Erythroblast (primary cell): ENCODE measurements at regions not wholly inside any gene's neighbourhood (a gene's known extent, or its start where the extent isn't known, plus 50 kb on each side); places are given as distances from the start of the nearest gene placed in this dataset.

ENCODE experiments used
- GATA1 ChIP-seq: IDR thresholded peaks from 2 replicates; pipeline ENCODE4 v1.6.1; 2011; ENCODE audit warnings: low read depth, mild to moderate bottlenecking, control low read depth, low read length, moderate library complexity
- POLR2A ChIP-seq: IDR thresholded peaks from 2 replicates; pipeline ENCODE4 v1.6.1; 2011; ENCODE audit warnings: mild to moderate bottlenecking, low read length

DNA sequence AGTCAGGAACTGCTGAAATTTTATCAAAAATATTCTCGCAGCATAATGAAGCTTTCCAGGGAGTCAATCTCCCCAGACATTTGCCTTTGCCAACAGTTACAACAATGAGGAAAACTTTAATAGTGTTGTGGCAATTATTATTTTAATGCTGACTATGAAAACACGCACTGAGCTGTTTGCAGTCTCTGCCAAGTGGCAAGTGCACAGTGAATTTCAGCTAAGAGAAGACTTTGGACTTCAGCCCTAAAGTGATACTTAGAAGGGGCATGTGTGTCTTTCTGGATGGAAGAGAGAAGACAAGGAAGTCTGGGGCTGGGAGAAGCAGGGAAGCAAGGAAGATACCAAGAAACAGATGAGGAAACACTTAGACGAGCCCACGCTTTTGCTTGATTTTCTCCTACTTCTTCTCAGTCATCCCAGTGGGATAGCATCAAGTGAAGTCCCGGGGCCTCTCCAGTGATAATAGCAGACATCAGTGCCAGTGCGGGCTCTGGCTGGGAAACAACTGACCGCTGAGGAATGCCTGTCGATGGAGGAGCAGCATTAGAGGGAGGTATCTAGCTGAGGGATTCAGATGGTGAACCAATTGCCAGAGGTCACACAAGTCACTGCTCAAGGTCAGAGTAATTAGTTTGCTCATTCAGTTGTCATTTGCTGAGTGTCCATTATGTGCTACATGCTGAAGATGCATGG is 196.3 kb downstream of the TTLL7 start:
- TF ChIP-seq POLR2A (no peak), GATA1 (no peak)
